Testis (tissue), 2 donors: ENCODE measurements at regions not wholly inside any gene's neighbourhood (a gene's known extent, or its start where the extent isn't known, plus 50 kb on each side); places are given as distances from the start of the nearest gene placed in this dataset.

Experiments used
- DNase-seq: peaks from one replicate; pipeline ENCODE4 v3.0.0-alpha.2; 2019
- H3K27ac ChIP-seq, 2 donors: fragments of 200-600 bp; sonication (generic); one replicate each; pipeline ENCODE4 v1.5.1; 2019
- H3K27me3 ChIP-seq: fragments of 200-600 bp; sonication (generic); one replicate; pipeline ENCODE4 v1.5.1; 2019
- H3K36me3 ChIP-seq: fragments of 200-600 bp; sonication (generic); one replicate; pipeline ENCODE4 v1.5.1; 2017; ENCODE audit warnings: low read depth; ENCODE audit errors: missing control alignments
- H3K4me1 ChIP-seq: fragments of 200-600 bp; sonication (generic); one replicate; pipeline ENCODE4 v1.5.1; 2019
- H3K4me3 ChIP-seq, 2 donors: fragments of 200-600 bp; sonication (generic); one replicate each; pipeline ENCODE4 v1.5.1; 2017 to 2019
- H3K9me3 ChIP-seq: fragments of 200-600 bp; sonication (generic); one replicate; pipeline ENCODE4 v1.5.1; 2017
- CTCF ChIP-seq, 3 experiments: fragments of 450-650 bp in 2 of 3; fragments of 200-600 bp in 1 of 3; sonication (generic) in 1 of 3; IDR thresholded peaks; one replicate each; pipeline ENCODE4 v1.5.1; 2016 to 2019; ENCODE audit warnings: antibody characterized with exemption in 3 of 3, mild to moderate bottlenecking in 2 of 3, moderate library complexity in 1 of 3
- POLR2A ChIP-seq: fragments of 450-650 bp; IDR thresholded peaks from one replicate; pipeline ENCODE4 v1.6.1; 2017; ENCODE audit warnings: antibody characterized with exemption, mild to moderate bottlenecking, moderate library complexity
- WGBS, 2 donors: methylation state at CpG; one replicate each; pipeline ENCODE4 v1.1.5; 2018; 5-methylcytosine and 5-hydroxymethylcytosine counted together
- intact Hi-C: fragments of 100-400 bp; cut with DNase I; formaldehyde crosslinking; loops from one replicate; pipeline ENCODE4 v1.15.1; 2023; ENCODE audit warnings: low total_unique reads

- TF ChIP-seq POLR2A: no peak
- no peak for TF ChIP-seq CTCF (IDR thresholded peaks at IDR 0.05)
- H3K4me3 ChIP-seq: no peak overlapping the region
- intact Hi-C loops: no loop called here
Observed at GRCh38 chr15:87120555-87120954, 1040.9 kb downstream of the AGBL1 start.

GRCh38 chr15:87118846-87119245 lies 1039.2 kb downstream of the AGBL1 start:
- H3K4me1 ChIP-seq: no peaks in the 10 kb centered on the region
- H3K9me3 ChIP-seq: no peaks in the 10 kb centered on the region
- no peak overlapping the region for H3K27ac ChIP-seq
- no peaks in the 10 kb centered on the region for H3K36me3 ChIP-seq
- intact Hi-C loops: no loop called here
- no peak for DNase-seq
- TF ChIP-seq POLR2A: no peak
- TF ChIP-seq CTCF (IDR thresholded peaks at IDR 0.05): no peak
- no peaks in the 10 kb centered on the region for H3K27me3 ChIP-seq
- 64% methylated on average over 4 of the region's 4 CpGs for WGBS, 2 donors
- no peak overlapping the region for H3K4me3 ChIP-seq

More at GRCh38 chr15:87120555-87120954, 1040.9 kb downstream of the AGBL1 start:
- Histone ChIP-seq H3K27ac (no peak overlapping the region), H3K27me3 (no peaks in the 10 kb centered on the region), H3K4me1 (no peaks in the 10 kb centered on the region), H3K36me3 (no peaks in the 10 kb centered on the region), H3K9me3 (no peaks in the 10 kb centered on the region)
- no peak for DNase-seq

GRCh38 chr15:87118435-87118834 lies 1038.8 kb downstream of the AGBL1 start:
- Histone ChIP-seq H3K27me3 (no peaks in the 10 kb centered on the region), H3K4me3 (no peak overlapping the region), H3K27ac (no peak overlapping the region), H3K9me3 (no peaks in the 10 kb centered on the region), H3K36me3 (no peaks in the 10 kb centered on the region), H3K4me1 (no peaks in the 10 kb centered on the region)
- no peak for TF ChIP-seq CTCF (IDR thresholded peaks at IDR 0.05)
- no peak for TF ChIP-seq POLR2A
- DNase-seq: no peak
- WGBS, 2 donors: 38 to 39% methylated on average over 3 of the region's 3 CpGs
- intact Hi-C loops: no loop called here

- H3K27ac ChIP-seq: no peak overlapping the region
- DNase-seq: no peak
- H3K36me3 ChIP-seq: no peaks in the 10 kb centered on the region
- no peaks in the 10 kb centered on the region for H3K27me3 ChIP-seq
- H3K4me1 ChIP-seq: no peaks in the 10 kb centered on the region
- 68 to 73% methylated on average over 1 of the region's 1 CpG for WGBS, 2 donors
- no peak overlapping the region for H3K4me3 ChIP-seq
- TF ChIP-seq CTCF (IDR thresholded peaks at IDR 0.05) (no peak), POLR2A (no peak)
- intact Hi-C loops: no loop called here
- H3K9me3 ChIP-seq: no peaks in the 10 kb centered on the region
Observed at GRCh38 chr15:87115795-87116194, 1036.1 kb downstream of the AGBL1 start.

- Histone ChIP-seq H3K9me3 (no peaks in the 10 kb centered on the region), H3K27me3 (no peaks in the 10 kb centered on the region), H3K4me3 (no peak overlapping the region), H3K36me3 (no peaks in the 10 kb centered on the region), H3K4me1 (no peaks in the 10 kb centered on the region), H3K27ac (no peak overlapping the region)
- DNase-seq: no peak
- WGBS, 2 donors: 79 to 88% methylated on average over 3 of the region's 3 CpGs
- TF ChIP-seq POLR2A: no peak
- no peak for TF ChIP-seq CTCF (IDR thresholded peaks at IDR 0.05)
- intact Hi-C loops: no loop called here
Observed at GRCh38 chr15:87099916-87100315, 1020.2 kb downstream of the AGBL1 start.
